TTC549 (cell line): ENCODE measurements at regions not wholly inside any gene's neighbourhood (a gene's known extent, or its start where the extent isn't known, plus 50 kb on each side); places are given as distances from the start of the nearest gene placed in this dataset.
"Not testable (repeated sequence)": the region's sequence is repeated elsewhere in the genome, so short reads cannot be mapped to it uniquely, and the experiment has no call there.

ENCODE experiments used
- FAIRE-seq: peaks from 2 replicates; lab custom pipeline; 2012; peaks lifted over from hg19 to GRCh38; lab: Jason Lieb, UNC

GRCh38 chr13:61531383-61532065 is 115.9 kb upstream of the PCDH20 start:
- no peak for FAIRE-seq

DNA sequence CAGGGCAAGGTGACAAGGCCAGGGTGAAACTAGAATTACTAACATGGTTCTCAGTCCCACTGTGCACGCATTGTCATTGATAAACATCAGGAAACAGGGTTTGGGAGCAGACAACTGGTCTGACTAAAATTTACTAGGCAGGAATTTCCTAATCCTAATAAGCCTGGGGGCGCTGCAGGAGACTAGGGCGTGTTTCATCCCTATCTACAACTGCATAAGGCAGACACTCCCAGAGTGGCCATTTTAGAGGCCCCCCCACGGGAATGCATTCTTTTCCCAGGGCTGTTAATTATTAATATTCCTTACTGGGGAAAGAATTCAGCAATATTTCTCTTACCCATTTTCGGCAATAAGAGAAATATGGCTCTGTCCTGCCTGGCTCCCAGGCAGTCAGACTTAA is 103.6 kb upstream of the PCDH20 start:
- FAIRE-seq, result not testable (repeated sequence)

DNA sequence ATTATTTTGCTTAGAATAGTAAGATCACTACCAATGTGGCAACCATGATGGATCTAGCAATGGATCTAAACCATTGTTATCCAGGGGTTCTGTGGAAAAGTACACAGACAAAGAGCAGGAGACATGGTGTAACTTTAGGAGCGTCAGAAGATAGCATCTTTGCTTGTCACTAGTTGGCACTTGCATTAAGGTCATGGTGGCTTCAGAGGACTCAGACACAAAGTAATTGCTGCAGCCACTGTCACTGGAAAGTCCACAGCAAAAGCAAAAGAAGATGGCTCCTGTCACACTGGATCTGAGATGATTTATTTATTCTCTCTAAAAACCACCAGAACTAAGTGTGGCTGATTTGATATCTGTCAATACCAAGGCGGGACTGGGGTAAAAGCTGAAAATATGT is 93.3 kb upstream of the PCDH20 start:
- no peak for FAIRE-seq

- FAIRE-seq, result no peak
Observed at GRCh38 chr13:61500176-61500575, 84.5 kb upstream of the PCDH20 start.

DNA sequence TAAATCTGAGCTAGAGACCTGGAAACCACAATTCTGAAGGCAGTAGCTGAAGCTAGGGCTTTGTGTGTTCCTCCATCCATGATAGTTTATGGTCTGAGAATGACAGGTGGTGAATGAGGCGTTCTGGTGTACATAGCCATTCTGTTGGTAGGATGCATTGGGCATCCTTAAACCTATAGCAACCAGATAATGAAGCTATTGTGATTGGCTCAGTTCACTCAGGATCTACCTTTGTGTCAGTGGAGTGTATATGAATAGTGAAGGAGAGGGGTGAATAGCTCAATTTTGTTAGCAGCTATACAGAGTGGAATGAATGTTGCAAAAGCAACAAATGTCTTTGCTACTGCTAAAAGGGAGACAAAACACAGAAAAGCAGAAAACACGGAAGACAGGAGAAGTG is 80.0 kb upstream of the PCDH20 start:
- no peak for FAIRE-seq

DNA sequence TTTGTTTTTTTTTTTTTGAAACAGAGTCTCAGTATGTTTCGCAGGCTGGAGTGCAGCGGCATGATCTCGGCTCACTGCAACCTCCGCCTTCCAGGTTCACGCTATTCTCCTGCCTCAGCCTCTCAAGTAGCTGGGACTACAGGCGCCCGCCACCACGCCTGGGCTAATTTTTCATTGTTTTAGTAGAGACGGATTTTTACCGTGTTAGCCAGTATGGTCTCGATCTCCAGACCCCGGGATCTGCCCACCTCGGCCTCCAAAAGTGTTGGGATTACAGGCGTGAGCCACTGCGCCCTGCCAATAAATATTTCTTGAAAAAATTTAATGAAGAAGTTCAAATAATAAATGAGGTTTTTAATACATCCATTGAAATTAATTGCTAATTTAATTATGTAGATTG is 77.9 kb upstream of the PCDH20 start:
- not testable (repeated sequence) for FAIRE-seq

GRCh38 chr13:61486496-61486895 is 70.8 kb upstream of the PCDH20 start:
- no peak for FAIRE-seq

- FAIRE-seq, result no peak
Observed at GRCh38 chr13:61485128-61485765, 69.6 kb upstream of the PCDH20 start.

GRCh38 chr13:61477619-61478018 is 62.0 kb upstream of the PCDH20 start:
- FAIRE-seq, result no peak

- no peak for FAIRE-seq
Observed at GRCh38 chr13:61470786-61471185, 55.1 kb upstream of the PCDH20 start.

- FAIRE-seq, result no peak
Observed at GRCh38 chr13:61466280-61466679, 50.6 kb upstream of the PCDH20 start.
